TTC549 (cell line): ENCODE measurements at regions not wholly inside any gene's neighbourhood (a gene's known extent, or its start where the extent isn't known, plus 50 kb on each side); places are given as distances from the start of the nearest gene placed in this dataset.
"Not testable (repeated sequence)": the region's sequence is repeated elsewhere in the genome, so short reads cannot be mapped to it uniquely, and the experiment has no call there.

ENCODE experiments used
- FAIRE-seq: peaks from 2 replicates; lab custom pipeline; 2012; peaks lifted over from hg19 to GRCh38; lab: Jason Lieb, UNC

DNA sequence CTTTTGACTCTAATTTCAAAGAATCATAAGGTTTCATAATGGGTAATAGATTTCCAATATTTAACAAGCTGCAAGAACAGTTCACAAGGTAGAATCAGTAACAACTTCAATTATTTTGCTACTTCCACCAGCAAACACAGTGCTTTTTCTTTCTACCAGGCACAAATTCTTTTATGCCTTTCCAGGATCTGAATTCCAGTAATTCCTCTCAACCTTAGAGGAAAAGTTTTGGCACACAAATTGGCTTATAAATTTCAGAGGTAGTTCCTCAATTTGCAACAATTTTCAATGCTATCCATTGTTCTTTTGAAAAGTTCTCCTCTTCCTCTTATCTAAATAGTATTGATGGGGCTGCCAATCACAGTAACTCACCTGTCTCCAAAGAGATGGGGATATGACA is 665.4 kb upstream of the PHF14 start:
- FAIRE-seq: no peak

DNA sequence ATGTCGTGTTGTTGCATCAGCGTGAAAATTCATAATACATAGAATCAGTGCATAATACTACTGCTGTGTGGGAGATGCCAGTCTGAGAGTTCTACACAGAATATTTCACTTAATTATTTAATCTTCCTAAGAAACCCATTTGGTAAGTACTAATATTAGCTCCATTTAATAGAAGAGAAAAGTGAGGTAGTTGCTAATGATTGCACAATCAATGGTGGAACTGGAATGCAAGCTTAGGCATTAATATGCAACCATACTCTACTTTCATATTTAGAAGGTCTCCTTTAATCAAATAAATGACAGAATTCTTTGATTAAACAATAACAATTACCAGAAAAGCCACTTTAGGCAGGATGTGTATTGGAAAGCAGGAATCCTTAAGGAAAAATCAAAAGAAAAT is 660.7 kb upstream of the PHF14 start:
- FAIRE-seq: no peak

DNA sequence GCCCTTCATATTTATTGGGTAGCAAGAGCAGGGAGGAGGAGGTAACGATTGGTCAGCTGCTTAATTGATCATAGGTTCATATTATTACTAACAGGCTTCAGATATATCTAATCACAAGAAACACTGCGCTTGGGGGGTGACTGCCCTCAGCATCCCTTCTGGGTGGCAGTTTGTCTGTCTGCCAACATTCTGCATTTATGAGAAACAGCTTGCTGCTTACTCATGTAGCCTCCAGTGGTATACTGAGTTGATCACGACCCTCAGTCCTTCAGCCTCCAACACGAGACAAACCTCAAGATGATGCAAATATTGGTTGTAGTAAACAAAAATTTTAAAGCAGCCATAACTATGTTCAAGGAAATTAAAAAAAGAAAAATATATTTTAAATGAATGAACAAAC is 657.8 kb upstream of the PHF14 start:
- no peak for FAIRE-seq

DNA sequence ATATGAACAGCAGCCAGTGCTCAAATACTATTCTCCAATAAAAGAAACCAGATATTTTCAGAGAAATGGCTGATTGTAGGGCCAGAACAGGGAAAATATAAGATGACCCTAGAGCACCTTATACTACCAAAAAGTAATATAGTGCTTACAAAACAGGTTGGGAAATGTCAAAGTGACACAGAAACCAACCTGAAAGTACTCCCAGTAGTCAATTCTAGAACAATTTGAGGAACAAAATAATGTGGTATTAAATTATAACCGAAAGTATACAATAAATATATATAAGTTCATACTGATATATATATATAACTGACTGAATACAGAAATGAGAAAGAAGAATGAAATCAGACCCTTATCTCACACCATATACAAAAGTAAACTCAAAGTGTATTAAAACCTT is 657.2 kb upstream of the PHF14 start:
- FAIRE-seq: no peak

DNA sequence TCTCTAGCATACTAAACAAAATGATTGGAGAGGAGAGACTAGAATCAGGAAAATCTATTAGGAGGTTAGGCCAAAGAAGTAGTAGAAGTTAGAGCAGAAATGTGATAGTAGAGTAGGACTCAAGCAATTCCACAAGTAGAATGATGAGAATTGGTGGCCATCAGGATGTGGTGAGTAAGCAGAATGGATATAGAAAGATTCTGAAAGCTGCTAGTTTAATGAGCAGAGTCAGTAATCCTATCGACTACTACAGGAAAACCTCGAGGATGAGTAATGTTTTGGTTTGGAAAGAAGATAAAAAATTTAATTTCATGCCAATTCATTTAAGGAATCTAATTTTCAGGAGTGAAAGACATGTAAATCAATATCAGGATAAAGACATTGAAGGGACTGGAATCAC is 648.3 kb upstream of the PHF14 start:
- FAIRE-seq: no peak

DNA sequence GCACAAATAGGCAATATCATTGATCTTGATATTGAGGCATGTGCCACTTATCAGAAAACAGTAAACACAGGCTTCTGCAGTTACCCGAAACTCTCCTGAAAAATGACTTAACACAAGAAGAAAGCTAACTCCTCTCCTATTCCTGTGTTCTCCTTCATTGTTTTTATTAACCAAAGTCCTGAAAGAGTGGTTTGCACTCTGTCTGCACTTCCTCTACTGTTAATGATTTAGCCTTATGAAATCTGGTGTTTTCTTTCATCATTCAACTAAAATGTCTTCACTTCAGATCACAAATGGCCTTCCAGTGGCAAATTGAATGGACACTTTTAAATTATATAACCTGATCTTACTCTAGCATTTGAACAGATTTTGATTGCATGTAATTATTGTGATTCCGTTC is 630.6 kb upstream of the PHF14 start:
- FAIRE-seq: no peak

DNA sequence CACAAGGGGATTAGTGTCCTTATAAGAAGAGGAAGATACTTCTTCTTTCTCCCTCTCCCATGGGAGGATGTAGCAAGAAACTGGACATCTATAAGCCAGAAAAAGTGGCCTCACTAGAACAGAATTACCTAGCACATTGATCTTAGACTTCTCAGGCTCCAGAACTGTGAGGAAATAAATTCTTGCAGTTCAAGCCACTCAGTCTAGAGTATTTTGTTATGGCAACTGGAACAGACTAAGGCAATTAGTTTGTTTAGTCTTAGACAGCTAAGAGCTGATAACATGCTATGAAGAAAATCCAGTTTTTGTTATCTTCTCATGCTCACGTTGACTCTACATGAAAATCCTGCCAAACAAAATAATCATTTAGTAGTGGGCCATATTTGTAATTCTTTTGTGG is 627.6 kb upstream of the PHF14 start:
- no peak for FAIRE-seq

DNA sequence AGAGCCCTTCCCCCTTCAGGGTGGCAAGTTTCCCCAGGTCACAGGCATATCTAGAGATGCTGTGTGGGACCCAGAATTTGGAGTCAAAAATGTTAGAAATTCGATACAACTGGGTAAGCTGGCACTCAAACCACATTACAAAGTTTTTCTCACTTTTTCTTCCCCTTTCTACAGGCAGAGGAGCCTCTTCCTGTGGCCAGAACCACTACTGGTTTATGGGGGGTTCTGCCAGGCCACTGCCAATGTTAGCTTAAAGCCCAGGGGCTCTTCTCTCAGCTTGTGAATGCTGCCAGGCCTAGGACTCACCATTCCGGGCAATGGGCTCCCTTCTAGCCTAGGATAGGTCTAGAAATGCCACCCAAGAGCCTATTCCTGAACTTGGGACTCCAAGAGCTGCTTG is 617.9 kb upstream of the PHF14 start:
- no peak for FAIRE-seq

DNA sequence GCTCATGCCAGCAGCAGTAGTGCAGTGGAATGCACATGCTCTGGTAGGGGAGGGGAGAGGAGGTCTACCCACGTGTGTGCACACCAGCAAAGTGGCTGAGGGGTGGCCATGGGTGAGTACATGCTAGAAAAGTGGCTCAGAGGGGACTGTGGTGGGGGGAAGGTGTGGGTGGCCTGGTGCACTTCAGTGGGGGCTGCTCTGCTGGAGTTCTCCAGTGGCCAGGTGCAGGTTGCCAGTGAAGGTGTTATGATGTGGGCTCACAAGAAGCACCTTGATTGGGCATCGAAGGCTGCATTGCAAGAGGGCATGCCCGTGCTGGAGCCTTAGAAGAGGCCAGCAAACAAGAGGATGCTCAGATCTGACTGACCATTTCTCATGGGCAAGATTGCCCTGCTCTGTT is 613.6 kb upstream of the PHF14 start:
- no peak for FAIRE-seq

DNA sequence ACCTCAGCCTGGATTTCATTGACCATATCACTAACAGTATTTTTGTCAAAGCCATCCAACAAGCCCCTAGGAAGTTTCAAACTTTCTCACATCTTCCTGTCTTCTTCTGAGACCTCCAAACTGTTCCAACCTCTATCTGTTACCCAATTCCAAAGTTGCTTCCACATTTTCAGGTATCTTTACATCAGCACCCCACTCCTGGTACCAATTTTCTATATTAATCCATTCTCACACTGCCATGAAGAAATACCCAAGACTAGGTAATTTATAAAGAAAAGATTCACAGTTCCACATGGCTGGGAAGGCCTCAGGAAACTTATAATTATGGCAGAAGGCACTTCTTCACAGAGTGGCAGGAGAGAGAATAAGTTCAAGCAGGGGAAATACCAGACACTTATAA is 571.9 kb upstream of the PHF14 start:
- no peak for FAIRE-seq

DNA sequence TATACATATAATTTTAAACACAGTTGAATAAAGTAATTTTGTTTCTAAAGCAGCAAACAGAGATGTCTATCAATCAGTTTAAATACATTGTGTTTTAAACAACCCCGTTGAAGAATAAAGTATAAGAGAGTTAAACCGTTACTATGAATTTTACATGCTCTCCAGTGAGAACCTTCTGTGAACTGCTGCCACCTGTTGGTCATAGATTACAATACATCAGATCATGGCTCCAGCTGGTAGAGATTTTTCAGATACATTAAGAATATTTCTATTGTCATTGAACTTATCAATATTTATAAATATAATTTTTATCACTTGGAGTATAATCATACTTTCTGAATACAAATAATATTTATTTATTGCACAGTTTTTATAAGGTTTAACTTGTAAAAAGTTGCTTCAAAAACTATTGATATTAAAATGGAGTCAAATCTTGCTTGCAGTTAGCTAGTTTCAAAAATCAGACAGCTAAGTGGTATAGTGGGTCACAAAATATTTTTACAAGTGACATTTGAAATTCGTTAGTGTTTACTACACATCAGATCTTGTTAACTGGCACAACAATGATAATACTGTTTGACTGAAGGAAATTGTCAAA is 561.2 kb upstream of the PHF14 start:
- FAIRE-seq: peak; percentile 77

DNA sequence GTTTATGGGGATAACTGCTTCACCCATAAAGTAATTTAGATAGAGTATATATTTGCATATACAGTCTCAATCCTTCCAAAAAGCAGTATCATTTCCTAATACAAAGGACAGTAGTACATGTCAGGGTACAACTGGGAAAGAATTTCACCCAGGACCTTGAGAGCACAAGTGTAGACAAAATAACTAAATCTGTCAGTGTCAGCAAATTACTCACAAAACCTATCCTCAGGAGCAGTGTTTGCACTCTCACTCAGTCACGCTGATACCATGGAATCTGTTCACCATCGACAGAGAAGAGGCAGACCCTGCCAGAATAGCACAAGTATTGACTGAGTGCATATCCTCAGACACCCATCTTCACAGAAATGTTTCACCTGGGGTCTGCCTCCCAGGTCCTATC is 554.7 kb upstream of the PHF14 start:
- no peak for FAIRE-seq

DNA sequence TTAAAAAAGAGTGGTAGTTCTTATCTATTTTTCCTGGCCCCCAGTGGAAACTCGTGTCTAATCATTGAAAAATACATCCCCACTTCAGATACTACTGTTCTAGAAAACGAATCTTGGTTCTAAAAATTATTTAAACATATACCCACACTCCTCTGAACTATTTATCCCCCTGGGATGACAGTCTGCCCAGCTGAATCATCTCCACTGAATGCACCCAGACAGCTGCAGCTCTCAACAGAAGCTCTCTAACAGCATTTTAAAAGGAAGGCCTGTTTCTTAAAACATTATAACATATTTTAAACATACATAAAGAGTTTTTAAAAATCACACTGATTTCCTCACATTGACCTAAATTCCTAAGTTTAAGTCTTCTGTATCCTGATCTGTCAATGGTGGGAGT is 544.6 kb upstream of the PHF14 start:
- FAIRE-seq: no peak

DNA sequence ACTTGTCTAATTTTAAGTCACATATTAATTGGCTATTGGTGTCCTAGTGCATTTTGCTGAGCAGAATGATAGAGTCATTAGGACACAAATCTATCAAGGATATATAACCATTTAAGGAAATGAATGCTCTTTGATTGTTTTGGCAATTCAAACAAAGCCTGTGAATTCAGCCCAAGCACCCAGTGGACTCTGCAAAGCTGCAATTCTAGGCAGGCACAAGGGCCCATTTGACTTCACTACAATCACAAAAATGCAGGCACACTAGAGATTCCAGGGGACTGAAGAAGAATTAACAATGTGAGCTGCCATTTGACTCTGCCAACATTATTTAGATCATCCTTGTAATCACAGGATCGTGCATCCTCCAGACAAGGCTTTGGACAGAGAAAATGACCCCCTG is 544.2 kb upstream of the PHF14 start:
- FAIRE-seq: no peak

DNA sequence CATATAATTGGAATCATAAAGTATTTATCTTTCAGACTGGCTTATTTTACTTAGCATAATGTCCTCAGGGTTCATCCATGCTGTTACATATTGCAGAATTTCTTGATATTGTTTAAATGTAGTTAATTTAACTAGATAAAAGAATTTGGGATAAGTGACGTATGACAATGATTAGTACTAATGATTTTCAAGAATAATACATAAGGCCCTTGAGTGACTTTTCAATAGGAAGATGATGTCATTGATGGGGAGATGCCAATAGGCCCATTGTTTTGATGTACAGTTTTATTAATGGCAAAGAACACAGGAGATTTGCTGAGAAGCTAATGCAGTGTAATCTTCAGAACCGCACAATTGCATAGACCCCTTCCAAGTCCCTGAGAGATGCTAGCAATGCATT is 537.4 kb upstream of the PHF14 start:
- FAIRE-seq: no peak

DNA sequence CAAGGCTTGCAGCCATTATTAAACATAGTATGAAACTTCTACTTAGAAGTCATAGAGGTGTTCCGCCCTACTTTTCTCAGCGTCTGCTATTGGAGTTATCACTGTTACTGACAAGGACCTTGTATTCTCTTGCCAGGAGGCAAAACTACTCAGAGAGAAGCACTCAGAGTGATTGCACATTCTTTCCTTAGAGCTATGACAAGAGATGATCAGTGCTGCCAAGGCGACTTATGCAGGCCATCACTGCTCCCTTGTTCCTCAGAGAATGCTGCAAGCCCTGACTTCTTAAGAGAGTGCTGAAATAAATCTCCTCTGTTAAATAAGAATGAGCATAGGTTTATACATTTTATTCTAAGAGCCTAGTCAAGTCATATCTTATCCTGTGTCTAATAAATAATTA is 534.6 kb upstream of the PHF14 start:
- FAIRE-seq: no peak

DNA sequence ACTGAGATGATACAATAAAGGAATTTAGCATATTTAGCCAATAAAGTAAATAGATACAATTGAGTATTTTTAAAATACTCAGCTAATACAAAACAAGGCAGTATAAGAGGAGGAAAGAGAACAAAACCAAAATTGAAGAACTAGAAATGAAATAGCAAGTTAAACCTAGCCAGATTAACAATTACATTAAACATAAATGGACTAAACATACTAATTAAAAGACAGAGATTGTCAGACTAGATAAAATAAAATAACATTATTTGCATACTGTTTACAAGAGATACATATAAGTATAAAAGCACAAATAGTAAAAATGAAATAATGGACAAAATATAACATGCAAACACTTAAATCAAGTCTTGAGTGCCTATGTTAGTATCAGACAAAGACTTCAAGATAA is 517.7 kb upstream of the PHF14 start:
- no peak for FAIRE-seq

DNA sequence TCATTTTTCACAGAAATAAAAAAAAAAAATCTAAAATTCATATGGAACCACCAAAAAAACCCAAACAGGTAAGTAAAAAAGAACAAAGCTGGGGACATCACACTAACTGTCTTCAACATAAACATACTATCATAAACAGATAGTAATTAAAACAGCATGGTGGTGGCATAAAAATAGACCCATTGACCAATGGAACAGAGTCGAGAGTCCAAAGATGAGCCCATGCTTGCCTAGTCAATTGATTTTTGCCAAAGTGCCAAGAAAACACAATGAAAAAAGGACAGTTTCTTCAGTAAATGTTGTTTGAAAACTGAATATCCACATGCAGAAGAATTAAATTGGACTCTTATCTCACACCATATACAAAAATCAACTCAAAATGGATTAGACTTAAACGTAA is 513.2 kb upstream of the PHF14 start:
- no peak for FAIRE-seq

DNA sequence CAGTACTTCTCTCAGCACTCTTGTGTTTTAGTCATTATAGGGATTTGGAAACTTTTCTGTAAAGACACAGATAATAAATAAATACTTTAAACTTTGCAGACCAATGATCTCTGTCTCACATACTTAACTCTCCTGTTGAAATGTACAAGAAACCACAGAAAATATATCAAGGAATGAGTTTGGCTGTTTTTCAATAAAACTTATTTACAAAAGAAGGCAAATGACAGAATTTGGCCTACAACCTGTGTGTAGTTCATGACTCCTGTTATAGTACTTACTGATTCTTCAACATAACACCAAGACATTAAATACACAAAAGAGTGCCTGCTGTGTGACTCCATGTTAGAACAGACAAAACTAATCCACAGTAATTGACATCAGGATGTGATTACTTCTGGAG is 510.0 kb upstream of the PHF14 start:
- no peak for FAIRE-seq

DNA sequence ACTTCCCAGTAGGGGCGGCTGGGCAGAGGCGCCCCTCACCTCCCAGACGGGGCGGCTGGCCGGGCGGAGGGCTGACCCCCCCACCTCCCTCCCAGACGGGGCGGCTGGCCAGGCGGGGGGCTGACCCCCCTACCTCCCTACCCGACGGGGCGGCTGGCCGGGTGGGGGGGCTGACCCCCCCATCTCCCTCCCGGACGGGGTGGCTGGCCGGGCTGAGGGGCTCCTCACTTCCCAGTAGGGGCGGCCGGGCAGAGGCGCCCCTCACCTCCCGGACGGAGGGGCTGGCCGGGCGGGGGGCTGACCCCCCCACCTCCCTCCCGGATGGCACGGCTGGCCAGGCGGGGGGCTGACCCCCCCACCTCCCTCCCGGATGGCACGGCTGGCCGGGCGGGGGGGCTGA is 508.1 kb upstream of the PHF14 start:
- FAIRE-seq: not testable (repeated sequence)

DNA sequence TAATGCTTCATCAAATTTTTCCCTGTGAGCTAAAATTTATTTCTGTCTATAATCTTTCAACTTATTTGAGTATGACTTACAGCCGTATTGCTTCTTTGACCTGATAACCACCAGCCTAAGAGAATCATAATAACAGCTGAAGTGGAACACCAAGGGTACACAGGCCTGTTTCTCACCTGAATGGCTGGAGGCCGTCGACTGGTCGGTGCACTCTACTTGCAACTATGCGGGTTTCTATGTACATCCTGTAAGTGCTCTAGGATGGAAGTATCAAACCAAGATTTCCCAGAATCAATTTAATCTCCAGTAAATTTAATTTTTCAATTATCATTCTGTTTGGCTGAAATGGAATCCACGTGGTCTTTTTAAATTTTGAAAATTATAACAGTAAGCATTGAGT is 504.8 kb upstream of the PHF14 start:
- no peak for FAIRE-seq

DNA sequence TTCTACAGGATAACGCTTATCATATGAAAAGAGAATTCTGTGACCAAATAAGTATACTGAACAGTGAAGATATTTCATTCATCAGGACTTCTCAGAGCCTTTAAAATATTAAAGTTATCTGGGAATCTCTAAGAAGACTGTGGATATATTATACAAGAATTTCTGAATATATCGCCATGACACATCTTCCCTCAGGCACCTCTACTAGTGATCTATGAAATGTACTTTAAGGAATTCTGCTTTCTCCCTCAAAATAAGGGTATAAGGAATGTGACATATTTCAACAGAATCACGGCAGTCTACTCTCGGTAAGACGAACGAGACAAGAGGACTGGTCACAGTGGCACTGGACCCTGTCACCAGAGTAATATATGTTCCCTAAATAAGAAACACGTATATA is 504.2 kb upstream of the PHF14 start:
- FAIRE-seq: no peak

DNA sequence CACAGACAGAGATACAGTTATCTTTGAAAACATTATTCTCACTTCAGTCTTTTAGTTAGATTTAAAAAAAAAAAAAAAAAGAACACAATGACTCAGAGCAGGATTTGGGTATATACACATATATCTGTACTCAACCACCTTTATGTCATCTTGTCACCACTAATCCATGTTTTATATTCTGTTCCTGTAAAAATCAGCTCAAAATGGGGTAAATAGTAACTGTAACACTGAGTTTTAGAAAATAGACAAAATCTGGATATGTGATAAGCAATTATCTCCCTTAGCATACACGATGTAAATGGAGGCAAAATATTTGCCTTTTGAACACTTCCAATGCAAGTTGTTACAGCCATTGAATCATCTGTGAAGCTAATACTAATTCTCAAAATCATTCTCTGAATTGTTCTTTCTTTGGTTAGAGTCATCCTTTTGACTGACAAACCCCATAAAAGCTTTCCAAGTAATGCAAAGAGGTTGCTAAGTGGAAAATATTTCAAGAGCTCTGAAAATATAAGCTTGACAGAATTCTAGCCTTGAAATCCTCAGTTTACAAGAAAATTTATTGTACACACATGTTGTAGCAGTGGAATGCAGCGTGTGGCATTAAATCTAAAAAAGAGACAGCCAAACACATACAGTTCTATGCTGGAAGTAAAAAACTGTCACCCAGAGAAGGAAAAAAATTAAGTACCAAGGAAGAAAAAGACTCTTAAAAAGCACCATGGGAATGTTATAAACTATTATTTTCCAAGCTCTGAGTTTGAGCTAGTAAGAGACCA is 502.2 kb upstream of the PHF14 start:
- no peak for FAIRE-seq

DNA sequence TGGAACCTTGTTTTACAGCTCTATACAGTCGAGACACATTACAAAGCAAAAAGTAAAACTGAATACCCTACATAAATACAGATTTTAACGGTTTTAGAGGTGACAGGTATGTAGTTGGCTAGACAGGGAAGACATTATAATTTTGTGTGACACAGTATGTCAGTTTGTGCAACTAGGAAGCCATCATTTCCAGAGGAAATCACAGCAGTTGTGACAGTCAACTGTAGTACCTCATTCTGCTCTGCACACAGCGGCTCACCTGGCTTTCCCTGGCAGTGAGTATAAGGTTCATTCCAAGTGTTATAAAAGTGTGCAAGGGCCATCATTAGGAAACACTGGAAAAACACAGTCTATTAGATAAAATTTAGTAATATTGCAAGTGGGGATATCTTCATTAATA is 501.6 kb upstream of the PHF14 start:
- no peak for FAIRE-seq

DNA sequence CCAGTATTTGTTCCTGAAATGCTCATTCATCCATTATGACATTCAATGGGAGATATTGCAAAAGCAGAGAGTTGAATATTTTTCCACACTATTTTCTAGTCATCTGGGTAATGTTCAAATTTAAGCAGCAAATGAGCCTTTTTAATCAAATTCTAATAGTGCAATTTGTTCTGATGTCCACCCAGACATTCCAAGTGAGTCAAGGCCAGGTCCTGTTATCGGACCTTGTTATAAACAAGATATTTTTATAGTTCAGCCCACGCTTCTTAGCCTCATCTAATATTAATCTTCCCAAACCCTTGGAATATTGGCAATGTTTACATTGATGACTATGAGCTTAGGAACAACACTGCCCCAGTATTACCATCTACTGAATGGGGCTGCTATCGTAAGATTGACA is 500.1 kb upstream of the PHF14 start:
- FAIRE-seq: no peak
